Colon (tissue), 2 donors: ENCODE measurements at regions not wholly inside any gene's neighbourhood (a gene's known extent, or its start where the extent isn't known, plus 50 kb on each side); places are given as distances from the start of the nearest gene placed in this dataset.
A peak's percentile ranks its signal among the peaks of the same experiment; 100 is the strongest.
"Not testable (repeated sequence)": the region's sequence is repeated elsewhere in the genome, so short reads cannot be mapped to it uniquely, and the experiment has no call there.

Source experiments
- FAIRE-seq: peaks from 2 replicates; lab custom pipeline; 2012; peaks lifted over from hg19 to GRCh38; lab: Jason Lieb, UNC
- donor health status: control.
- donor health status: control.

DNA sequence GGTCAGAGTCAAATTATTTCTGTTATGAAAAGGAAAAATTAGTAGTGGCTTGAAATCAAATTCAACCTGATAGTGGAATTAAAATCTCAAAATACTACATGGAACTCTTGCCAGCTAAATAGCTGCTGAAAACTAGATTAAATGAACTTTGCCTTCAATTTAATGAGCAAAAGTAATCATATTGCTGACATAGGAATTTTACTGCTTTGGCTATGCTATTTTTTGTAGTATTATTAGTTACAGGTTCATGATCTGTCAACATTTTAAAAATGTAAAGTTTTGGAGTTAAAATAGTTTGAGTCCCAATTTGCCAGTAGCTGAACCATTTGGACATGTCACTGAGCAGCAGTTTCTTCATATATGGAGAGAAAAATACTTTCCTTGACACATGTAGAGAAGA, 81.4 kb downstream of the RERGL start:
- no peak for FAIRE-seq

DNA sequence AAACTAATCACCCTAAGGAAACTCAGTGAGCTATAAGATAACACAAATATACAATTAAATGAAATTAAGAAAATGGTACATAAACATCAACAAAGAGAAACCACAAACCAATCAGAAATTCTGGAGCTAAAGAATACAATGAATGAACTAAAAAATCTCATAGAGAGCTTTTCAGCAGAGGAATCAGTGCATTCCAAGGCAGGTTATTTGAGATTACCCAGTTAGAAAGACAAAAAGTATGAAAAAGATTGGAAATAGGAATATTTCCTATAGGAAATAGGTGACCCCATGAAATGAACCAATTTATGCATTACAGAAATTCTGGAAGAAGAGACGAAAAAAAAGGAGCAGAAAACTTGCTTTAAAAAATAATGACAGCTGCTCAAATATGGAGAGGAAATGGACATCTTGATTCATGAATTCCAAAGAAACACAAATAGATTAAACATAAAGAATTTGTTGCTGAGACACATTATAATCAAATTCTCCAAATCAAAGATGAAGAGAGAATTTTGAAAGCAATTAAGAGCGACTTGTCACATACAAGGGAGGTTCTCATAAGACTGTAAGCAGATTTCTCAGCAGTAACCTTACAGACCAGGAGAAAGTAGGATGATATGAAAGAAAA, 90.7 kb downstream of the RERGL start:
- FAIRE-seq = no peak

GRCh38 chr12:17992002-17992656, 97.9 kb downstream of the RERGL start:
- FAIRE-seq = no peak

- no peak for FAIRE-seq
Measured at GRCh38 chr12:17982556-17982955, 107.4 kb downstream of the RERGL start.

DNA sequence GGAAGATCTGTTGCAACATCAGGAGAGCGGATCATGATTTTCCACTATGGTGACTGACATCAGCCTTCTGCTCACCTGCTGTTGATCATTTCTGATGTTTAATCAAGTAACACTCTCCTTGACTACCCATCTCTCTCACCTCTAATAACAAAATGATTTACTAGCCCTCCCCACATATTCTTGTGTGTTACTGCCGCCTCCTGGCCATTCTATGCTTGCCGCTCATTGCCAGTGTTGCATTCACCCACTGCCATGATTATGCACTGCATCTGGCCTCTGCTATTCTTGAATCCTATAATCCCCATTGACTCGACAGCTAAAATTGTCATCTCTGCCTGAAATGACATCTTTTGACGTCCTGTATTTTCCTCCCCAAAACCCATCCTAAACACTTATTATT, 113.8 kb downstream of the RERGL start:
- no peak for FAIRE-seq

DNA sequence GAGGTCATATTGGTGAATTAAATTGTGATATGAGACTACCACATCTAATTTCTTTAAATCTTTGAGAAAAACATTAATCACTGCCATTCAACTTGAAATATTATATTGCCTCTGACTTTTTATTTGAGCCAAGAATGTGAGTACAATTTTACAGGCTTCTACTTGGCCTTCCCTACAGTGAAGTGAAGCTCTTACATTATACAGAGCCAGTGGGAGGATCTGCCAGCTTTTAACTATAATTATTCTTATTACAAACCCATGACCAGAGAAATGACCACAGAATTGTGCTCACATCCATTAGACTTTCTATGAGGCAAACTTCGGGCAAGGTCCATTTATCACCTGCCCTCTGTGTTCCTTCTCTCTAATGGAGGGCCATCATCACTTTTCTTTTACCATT, 114.2 kb downstream of the RERGL start:
- no peak for FAIRE-seq

DNA sequence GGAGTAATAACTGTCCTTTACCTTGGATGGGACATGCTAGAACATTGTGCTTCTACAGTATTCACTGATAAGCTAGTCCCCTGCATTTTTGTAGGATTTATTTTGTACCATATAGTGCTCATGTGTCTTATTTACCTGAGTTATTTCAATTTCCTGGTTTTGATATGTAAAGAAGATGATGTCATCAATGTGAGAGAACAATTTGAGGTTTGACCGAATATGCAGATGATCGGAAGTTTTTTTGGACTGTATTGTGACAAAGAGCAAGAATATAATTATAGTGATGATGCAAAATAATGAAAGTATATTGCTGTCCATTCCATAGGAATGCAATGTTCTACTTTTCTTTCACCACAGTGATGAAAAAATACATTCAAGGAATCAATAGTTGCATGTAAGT, 114.8 kb downstream of the RERGL start:
- FAIRE-seq = no peak

DNA sequence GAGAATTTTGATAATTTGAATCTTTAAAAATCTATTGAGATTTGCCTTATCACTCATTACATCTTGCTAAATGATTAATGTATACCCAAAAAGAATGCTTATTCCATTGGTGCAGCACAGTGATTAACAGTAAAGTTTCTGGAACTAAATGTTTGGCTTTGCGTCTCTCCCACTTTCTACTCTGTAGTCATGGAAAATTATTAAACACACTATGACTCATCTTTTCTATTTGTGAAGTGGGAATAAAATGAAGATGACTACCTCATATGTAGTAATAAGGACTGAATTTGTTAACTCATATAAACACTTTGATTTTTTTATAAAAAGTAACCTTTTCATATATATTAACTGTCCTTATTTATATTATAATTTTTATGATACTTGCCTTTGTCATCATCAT, 118.1 kb downstream of the RERGL start:
- no peak for FAIRE-seq

- no peak for FAIRE-seq
Measured at GRCh38 chr12:17954788-17955187, 135.2 kb downstream of the RERGL start.

GRCh38 chr12:17950898-17951297, 139.1 kb downstream of the RERGL start:
- FAIRE-seq = no peak

DNA sequence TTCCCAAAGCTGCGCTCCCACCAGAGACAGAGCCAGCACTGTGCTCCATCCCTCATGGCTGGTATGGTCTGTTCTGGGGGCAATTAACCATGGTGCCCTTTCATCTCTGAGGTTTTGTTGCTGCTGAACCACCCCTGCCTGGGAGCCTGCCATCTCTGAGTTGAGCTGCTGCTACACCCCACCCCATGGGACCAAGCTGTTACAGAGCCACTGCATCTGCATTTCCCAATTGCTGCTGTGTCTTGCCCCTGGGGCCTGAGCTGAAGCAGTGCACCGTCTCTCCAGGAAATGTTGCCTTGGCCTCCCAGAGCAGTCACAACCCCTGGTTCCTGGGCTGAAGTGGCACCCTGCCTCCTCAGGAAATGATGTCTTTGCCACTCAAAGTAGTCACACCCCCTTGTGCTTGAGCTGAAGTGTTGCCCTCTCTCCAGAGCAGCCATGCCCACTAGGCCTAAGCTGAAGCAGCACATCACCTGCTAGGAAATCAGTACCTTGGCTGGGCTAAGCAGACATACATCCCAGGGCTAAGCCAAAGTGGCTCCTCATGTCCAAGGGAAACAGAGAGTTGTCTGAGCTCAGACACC, 140.3 kb downstream of the RERGL start:
- FAIRE-seq = no peak

DNA sequence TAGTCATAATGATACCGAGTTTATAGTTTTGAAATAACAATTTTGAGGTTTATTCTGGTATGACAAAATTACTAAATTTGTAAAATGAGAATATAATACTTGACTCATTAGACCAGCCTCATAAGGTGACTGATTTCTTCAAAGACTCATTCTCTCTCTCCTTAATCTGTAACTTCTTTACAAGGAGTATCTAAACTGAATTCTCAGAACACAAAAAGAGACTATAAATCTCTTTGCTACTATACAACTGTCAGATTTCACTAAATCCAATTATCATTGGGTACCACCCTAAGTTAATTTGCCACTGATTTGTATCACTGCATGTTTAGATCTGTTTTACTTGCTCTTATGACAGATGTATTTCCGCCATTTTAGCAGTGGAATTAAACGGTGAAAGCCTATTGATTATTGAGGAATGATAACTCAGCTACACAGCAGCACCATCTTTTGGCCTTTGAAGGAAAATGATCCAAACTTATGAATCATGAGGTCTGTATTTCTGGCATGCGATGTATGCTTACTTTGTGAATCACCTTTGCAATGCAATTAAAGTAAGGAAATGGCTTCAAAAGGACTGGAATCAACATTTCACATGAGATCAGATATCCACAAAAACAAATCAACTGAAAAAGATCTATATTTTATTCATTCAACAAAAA, 161.2 kb downstream of the RERGL start:
- FAIRE-seq = no peak

DNA sequence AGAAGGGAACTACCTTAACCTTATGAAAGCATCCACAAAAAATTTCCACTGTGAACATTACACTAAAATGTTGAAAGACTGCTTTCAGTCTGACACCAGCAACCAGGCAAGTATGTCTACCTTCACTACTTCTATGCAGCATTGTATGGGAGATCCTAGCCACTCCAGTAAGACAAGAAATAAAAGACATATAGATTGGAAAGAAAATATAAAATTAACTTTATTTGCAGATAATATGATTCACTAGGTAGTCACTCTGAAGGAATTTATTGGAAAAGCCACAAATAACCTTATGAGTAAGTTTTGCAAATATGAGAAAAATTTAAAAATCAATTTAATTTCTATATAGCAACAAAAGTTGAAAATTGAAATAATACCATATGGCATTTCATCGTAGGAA, 172.0 kb downstream of the RERGL start:
- FAIRE-seq = no peak

DNA sequence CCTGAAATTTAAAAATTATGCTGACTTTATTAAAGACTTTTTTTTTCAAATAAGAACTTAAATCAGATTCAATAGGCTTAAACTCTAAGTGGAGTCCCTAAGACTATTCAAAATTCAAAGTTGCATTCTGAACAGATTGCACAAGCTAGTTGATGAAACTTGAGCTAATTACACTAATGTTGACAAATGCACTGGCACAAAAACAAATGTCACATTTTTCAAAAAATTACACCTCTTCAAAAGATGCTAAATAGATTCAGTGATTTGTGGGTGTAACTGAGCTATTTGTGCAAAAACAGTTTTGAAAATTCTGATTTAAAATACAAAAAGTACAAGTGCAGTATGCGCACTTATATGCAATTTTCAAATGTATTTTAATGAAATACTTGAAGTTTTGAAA, 205.4 kb downstream of the RERGL start:
- FAIRE-seq = no peak

DNA sequence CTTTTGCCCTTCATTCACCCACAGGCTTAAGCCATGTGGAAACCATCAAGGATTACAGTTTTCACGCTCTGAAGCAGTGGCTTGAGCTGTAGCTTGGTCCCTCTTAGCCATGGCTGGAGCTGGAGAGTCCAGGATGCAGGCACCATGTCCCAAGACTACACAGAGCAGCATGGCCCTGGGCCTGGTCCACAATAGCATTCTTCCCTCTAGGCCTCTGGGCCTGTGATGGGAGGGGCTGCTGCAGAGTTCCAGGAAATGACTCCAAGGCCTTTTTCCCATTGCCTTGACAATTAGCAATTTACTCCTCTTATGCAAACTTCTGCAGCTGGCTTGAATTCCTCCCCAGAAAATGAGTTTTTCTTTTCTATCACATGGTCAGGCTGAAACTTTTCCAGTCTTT, 211.3 kb downstream of the RERGL start:
- FAIRE-seq = no peak

- no peak for FAIRE-seq
Measured at GRCh38 chr12:17875230-17875629, 214.8 kb downstream of the RERGL start.

DNA sequence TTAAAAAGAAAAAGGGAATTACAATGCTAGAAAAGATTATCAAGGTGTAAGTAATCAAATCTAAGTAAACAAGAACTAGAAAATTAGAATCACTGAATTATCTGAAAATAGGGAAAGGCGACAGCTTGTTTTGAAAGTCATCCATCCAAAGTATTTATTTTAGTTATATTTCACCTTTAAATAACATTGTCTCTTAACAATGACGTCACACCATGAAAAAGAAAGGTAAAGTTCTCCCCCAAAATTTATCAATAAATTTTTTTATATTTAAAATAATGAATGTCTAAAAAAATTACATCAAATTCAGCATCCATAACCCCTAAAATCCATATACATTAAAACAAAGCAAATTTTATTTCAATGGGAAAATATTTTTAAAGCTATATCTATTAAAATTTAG, 223.2 kb downstream of the RERGL start:
- FAIRE-seq = peak; percentile 14

DNA sequence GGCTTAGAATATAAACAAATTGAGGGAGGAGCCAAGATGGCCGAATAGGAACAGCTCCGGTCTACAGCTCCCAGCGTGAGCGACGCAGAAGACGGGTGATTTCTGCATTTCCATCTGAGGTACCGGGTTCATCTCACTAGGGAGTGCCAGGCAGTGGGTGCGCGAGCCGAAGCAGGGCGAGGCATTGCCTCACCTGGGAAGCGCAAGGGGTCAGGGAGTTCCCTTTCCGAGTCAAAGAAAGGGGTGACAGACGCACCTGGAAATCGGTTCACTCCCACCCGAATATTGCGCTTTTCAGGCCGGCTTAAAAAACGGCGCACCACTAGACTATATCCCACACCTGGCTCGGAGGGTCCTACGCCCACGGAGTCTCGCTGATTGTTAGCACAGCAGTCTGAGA, 234.4 kb downstream of the RERGL start:
- FAIRE-seq = not testable (repeated sequence)

DNA sequence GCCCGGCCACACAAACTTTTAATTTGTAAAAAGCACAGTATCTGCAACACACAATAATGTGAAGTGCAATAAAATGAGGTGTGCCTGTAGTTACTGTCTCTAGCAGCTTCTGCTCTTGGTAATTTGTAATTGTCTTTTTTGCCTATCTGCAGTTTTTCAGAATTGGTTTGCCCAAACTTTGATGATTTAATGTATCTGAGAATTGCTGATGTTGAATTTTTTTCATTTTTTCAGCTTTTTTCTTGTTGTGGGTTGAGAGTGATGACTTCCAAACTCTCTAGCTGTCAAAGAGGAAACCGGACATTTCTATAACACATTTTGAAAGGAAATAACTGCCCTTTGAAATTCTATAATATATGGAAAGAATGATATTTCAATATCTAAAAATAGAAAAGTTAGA, 236.9 kb downstream of the RERGL start:
- no peak for FAIRE-seq

DNA sequence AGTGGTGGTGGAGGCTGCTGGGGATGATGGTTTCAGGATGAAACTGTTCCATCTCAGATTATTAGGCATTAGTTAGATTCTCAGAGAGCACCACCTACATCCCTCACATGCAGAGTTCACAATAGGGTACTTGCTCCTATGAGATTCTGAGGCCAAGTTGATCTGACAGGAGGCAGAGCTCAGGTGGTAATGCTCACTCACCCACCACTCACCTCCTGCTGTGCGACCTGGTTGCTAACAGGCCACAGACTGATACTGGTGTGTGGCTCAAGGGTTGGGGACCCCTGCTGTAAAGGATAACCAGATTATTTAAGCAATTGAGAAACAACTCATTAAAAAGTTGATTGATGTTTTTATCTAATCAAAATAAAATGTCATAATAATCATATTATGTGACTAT, 248.5 kb downstream of the RERGL start:
- FAIRE-seq = no peak

GRCh38 chr12:17829813-17830212, 260.2 kb downstream of the RERGL start:
- no peak for FAIRE-seq

GRCh38 chr12:17818931-17819330, 271.1 kb downstream of the RERGL start:
- no peak for FAIRE-seq

- FAIRE-seq = no peak
Measured at GRCh38 chr12:17810399-17810798, 279.6 kb downstream of the RERGL start.
